DLD1 (cell line): ENCODE measurements at regions not wholly inside any gene's neighbourhood (a gene's known extent, or its start where the extent isn't known, plus 50 kb on each side); places are given as distances from the start of the nearest gene placed in this dataset.

Experiments used
- in situ Hi-C: cut with HindIII; loops from 2 replicates; pipeline ENCODE4 v1.10.0; 2017; ENCODE audit warnings: low sequenced_read_pairs

GRCh38 chr1:87898431-87898830 lies 569.8 kb downstream of the LMO4 start:
- in situ Hi-C loops, result no loop called here

- in situ Hi-C loops, result no loop called here
These were observed 570.3 kb downstream of the LMO4 start for GRCh38 chr1:87899017-87899416.

DNA sequence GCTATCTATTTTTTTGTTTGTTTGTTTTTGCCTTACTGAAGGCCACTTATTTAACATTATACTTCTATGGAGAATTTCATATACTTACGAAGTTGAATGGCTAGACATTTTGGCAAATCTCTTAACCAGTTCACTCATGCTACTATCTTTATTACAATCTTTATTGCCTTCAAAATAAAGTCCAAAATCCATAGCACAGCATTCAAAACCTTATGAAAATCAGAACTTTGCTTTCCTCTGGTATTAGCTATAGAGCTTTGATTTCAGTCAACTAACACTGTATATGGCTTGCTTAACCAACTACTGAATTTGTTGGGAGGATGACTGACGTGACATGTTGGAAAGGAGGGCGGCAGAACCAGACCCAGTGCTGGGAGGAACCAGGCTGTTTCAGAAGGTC lies 571.1 kb downstream of the LMO4 start:
- in situ Hi-C loops, result no loop called here

DNA sequence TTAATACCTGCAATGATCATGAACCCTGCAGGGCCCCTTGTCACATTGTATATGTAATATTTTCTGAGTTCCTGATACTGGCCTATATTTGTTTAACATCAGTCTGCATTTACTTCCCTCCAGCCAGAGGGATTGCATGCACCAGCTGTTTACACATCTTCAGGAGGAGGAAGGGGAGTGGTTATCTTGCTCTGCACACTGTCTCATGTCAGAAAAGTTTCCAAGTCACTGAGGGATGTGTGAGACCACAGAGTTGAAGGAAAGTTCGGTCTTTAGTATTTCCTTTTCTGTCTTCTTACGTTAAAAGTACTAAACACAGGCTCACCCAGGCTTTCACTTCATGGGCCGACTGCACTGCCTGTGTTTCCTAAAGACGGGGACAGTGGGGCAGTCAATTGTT lies 574.1 kb downstream of the LMO4 start:
- in situ Hi-C loops, result no loop called here

DNA sequence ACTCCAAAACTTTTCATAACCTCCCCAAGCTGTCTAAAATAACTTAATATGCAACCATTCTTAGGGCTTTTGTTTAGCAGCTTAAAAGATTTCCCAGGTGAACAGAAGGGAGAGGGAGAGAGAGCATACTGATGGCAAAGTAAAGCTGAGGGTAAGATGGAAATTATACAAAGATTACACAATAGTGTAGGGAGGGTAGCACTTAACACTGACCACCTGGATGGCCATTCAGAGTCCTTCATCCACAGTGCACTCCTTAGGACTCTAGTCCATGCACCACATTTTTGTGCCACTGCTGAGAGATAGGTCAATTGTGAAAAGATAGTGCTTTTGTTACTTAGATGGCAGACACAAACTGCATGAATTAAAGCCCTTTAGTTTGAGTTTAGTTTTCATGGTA lies 574.6 kb downstream of the LMO4 start:
- in situ Hi-C loops, result no loop called here

DNA sequence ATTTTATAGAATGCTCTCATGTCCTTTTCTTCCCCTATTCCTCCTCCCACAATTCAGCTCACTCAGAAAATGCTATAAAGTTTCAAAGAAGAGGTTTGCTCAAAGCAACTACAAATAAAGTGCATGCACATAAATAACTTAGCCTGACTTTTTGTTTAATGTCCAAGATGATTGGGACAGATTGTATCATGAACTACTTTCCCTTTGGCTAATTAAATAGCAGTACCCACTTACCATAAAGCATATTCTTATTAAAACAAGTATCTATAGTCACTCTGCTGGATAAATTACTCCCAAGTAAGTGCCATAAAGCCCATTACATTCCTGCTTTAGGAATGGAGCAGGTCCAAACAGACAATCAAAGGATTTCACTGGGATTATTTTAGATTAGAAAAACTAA lies 576.0 kb downstream of the LMO4 start:
- in situ Hi-C loops, result no loop called here

- in situ Hi-C loops, result no loop called here
These were observed 577.0 kb downstream of the LMO4 start for GRCh38 chr1:87905651-87906050.

GRCh38 chr1:87906078-87906477 lies 577.4 kb downstream of the LMO4 start:
- in situ Hi-C loops, result no loop called here

- in situ Hi-C loops, result no loop called here
These were observed 584.7 kb downstream of the LMO4 start for GRCh38 chr1:87913361-87913760.

DNA sequence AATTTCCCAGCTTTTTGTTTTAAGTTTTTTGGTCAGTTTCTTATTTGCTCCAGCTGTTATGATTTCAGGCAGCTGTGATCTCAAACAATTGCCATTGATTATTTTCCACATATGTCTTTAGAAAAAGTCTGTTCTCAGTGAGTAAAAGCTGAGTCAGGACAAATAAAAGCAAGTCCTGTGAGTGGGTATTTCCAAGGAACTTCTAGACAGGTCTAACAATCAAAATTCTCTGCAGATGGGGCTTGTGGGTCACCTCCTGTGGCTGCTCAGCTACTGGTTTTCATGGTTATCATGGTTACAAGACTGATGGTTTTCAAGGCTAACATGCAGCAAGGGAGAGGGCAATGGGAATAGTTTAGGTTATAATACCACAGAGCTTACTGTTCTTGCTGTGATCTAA lies 585.7 kb downstream of the LMO4 start:
- in situ Hi-C loops, result no loop called here

GRCh38 chr1:87915771-87916170 lies 587.1 kb downstream of the LMO4 start:
- in situ Hi-C loops, result no loop called here

DNA sequence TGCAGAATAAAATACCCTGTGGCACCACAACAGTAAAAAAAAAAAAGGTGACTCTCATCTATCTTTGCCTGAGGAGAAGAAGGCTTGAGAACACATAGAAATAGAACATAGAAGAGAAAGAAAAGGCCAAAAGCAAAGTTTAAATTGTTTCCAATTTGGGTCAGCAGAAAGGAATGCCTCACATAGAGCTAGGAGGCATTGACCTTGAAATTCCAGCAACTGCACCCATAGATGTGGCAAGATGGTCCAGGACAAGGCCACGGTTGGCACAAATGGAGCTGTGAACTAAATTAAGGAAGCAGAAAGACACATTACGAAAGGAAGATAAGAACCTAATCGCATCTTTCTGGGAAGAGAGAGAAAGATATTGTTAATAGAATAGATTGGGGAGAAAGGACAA lies 588.3 kb downstream of the LMO4 start:
- in situ Hi-C loops, result no loop called here

- in situ Hi-C loops, result no loop called here
These were observed 589.7 kb downstream of the LMO4 start for GRCh38 chr1:87918398-87918797.

- in situ Hi-C loops, result no loop called here
These were observed 594.2 kb downstream of the LMO4 start for GRCh38 chr1:87922885-87923284.

- in situ Hi-C loops, result loop anchor here (25.0 kb wide), 1 partner anchor 589 kb away; the partner anchor contains the start of gene LMO4
These were observed 597.6 kb downstream of the LMO4 start for GRCh38 chr1:87926131-87926830.

DNA sequence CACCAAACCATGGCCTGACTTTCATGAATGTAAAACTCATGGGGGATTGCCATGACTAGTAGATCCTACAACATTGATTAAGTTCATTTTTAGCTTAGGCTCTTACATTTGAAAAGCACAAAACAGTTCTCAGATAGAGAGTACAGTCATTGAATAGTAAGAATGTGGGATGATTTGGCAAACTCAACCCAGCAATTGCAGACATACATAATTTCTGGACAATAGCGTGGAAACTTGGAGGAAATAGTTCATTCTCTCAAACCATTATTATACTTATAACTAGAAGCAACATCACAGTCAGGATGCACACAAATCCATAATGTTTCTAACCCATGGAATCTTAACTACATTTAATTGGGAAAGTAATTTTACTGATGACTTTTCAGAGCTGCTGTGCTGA lies 598.2 kb downstream of the LMO4 start:
- in situ Hi-C loops, result loop anchor here (25.0 kb wide), 1 partner anchor 590 kb away; the partner anchor contains the start of gene LMO4

GRCh38 chr1:87927391-87928280 lies 599.0 kb downstream of the LMO4 start:
- in situ Hi-C loops, result loop anchor here (25.0 kb wide), 1 partner anchor 590 kb away; the partner anchor contains the start of gene LMO4

- in situ Hi-C loops, result loop anchor here (25.0 kb wide), 1 partner anchor 591 kb away; the partner anchor contains the start of gene LMO4
These were observed 599.9 kb downstream of the LMO4 start for GRCh38 chr1:87928623-87929022.

DNA sequence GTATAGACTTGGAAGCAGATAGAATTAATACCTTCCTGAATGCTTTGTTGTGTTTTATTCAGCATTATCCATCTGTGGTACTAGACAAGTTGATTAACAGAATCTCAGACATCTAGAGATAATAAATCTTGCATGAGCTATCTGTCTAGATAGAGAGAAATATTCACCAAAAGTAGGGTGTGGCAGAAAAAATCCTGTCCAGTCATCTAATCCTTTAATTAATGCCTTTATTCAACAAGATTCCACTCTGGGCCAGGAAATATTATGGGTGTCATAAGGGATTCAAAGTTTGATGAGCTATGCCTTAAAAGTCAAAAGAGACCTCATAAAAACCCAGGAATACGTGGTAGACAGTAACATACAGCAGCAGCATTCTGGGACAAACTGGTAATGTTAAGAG lies 601.2 kb downstream of the LMO4 start:
- in situ Hi-C loops, result loop anchor here (25.0 kb wide), 1 partner anchor 593 kb away; the partner anchor contains the start of gene LMO4

DNA sequence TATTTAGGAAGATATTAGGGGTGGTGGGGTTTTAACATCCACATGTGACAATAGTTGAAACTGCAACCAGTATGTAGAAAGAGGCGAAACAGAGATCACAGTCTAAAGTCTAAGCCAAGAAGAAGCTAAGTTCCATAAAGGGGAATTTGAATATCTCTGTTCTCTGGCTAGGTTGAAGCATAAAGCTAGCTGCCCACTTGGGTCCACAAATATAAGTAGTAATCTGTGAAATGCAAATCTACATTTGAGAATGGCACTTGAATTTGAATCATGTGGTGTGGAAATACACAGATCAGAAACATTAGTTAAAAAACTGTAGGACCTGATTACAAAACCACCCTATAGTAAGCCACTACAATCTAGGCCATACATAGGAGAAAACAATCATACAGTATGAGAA lies 602.1 kb downstream of the LMO4 start:
- in situ Hi-C loops, result loop anchor here (25.0 kb wide), 1 partner anchor 593 kb away; the partner anchor contains the start of gene LMO4

DNA sequence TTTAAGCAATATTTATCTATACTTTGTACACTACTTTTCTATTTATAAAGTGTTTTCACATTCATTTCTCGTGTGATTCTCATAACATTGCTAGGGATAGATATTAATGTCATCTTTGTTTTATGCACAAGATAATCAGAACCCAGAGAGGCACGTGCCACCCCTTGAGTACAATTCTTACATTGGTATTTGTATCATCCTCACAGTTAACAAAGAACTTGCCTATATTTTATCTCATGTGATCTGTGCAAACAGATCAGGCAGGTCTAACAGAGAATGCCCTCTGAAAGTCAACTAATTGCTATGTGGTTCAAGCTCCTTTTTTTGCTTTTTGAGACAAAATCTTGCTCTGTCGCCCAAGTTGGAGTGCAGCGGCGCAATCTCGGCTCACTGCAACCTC lies 604.5 kb downstream of the LMO4 start:
- in situ Hi-C loops, result loop anchor here (25.0 kb wide), 1 partner anchor 596 kb away; the partner anchor contains the start of gene LMO4

GRCh38 chr1:87935130-87935529 lies 606.5 kb downstream of the LMO4 start:
- in situ Hi-C loops, result loop anchor here (25.0 kb wide), 1 partner anchor 598 kb away; the partner anchor contains the start of gene LMO4
